ENCODE measurements at regions not wholly inside any gene's neighbourhood (a gene's known extent, or its start where the extent isn't known, plus 50 kb on each side); places are given as distances from the start of the nearest gene placed in this dataset.

DNA sequence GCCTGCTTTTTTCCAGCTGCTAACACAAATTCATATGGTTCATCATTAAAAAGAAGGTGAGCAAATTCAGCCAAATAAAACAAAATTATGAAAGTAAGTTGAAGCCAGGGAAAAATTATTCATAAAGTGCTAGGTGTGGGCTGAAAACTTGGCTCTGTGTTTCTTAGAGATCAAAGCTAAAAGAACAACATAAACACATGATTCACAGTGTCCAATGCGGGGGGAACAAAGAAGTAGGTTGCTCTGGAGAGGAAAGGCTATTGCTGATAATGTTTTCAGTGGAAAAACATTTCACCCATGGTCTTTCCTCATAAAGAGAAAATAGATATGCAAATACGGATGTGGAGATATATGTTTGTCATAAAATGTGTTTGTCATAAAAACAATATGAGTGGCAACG lies 1691.5 kb upstream of the SLC10A2 start:
- ATAC-seq (ENCODE audit: low FRiP score), result peak; percentile 74
- no peak for DNase-seq (ENCODE audit: low spot score)
- TF ChIP-seq, protein P1, sequence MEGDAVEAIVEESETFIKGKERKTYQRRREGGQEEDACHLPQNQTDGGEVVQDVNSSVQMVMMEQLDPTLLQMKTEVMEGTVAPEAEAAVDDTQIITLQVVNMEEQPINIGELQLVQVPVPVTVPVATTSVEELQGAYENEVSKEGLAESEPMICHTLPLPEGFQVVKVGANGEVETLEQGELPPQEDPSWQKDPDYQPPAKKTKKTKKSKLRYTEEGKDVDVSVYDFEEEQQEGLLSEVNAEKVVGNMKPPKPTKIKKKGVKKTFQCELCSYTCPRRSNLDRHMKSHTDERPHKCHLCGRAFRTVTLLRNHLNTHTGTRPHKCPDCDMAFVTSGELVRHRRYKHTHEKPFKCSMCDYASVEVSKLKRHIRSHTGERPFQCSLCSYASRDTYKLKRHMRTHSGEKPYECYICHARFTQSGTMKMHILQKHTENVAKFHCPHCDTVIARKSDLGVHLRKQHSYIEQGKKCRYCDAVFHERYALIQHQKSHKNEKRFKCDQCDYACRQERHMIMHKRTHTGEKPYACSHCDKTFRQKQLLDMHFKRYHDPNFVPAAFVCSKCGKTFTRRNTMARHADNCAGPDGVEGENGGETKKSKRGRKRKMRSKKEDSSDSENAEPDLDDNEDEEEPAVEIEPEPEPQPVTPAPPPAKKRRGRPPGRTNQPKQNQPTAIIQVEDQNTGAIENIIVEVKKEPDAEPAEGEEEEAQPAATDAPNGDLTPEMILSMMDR (IDR thresholded peaks at IDR 0.05), result no peak

DNA sequence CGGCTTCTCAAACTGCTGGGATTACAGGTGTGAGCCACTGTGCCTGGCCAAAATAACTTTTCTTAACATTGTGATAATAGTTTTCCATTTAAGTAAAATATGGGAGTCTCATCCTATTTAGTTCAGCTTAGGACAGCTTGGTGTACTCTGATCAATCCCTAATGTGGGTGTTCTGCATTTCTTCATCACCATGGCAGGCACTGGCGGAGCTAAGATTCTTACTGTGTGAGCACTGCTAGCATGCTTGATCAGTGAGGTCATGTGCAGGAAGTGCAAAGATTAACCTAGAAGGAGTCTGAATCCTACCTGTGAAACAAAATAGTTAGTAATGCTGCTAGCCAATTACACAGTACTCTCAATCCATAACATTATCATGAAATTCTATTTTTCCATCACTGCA lies 1684.2 kb upstream of the SLC10A2 start:
- DNase-seq (ENCODE audit: low spot score), result no peak
- ATAC-seq (ENCODE audit: low FRiP score), result no peak
- TF ChIP-seq, protein P1 (IDR thresholded peaks at IDR 0.05), result no peak

DNA sequence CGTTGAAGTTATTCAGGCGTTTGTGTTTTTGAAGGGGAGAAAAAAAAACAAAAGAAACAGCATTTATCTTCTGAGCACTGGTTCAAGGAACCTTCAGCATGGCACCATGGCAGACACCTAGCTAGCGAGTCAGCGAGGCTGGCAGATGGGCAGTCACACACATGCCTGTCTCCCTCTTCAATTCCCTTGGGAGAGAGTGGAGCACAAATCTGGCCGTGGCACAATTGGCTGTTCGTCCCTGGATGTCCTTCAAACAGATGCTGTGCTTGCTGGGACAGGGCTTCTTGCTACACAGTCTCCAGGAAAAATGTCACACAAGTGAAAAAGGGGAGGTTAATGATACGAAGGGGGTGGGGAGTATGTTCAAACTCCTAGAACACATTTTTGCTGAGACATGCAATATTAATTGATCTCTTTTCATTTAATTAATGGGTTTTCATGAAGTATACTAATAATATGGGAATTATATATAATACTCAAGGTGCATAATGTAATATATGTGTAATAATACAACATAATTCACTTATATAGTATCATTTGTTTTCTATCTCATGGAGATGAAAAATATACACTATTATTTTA lies 1674.5 kb upstream of the SLC10A2 start:
- TF ChIP-seq, protein P1 (IDR thresholded peaks at IDR 0.05), result no peak
- DNase-seq (ENCODE audit: low spot score) (no peak), ATAC-seq (ENCODE audit: low FRiP score) (no peak)

DNA sequence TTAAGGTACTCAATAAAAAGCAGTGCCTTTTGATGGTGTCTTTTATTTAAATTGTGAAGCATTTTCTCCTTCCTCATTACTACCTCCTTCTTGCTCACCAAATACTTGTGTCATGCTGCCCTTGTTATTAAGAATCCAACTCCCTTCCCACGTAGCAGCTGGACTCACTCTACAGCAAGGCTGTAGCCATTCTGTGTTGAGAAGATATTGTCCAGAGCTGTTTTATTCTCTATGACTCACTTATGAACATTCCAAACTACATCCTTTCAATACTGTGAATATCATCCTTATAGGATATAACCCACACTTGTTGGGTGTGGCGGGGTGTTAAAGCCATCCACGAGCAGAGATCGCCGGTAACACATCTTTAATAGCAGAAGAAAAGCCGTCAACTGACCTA lies 1671.5 kb upstream of the SLC10A2 start:
- TF ChIP-seq, protein P1 (IDR thresholded peaks at IDR 0.05), result no peak
- ATAC-seq (ENCODE audit: low FRiP score) (no peak), DNase-seq (ENCODE audit: low spot score) (no peak)

DNA sequence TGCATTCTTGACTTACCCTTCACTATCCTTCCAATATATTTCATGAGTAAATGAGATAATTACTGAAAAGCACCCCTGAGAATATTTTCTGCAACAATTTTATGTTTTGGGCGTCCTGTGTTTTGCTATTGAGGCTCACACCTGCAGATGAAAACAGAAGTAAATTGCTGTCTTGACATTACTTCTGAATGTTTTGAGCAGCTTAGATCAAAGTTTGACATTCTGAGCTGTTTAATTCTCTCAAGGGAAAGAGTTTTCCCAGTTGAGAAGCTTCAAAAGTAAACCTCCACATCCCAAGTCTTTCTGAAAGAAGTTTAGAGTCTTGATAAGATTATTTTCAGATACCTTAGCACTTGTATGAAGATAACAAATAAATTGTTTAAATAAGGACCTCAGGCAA lies 1667.2 kb upstream of the SLC10A2 start:
- ATAC-seq (ENCODE audit: low FRiP score) (no peak), DNase-seq (ENCODE audit: low spot score) (no peak)
- TF ChIP-seq, protein P1 (IDR thresholded peaks at IDR 0.05), result no peak

DNA sequence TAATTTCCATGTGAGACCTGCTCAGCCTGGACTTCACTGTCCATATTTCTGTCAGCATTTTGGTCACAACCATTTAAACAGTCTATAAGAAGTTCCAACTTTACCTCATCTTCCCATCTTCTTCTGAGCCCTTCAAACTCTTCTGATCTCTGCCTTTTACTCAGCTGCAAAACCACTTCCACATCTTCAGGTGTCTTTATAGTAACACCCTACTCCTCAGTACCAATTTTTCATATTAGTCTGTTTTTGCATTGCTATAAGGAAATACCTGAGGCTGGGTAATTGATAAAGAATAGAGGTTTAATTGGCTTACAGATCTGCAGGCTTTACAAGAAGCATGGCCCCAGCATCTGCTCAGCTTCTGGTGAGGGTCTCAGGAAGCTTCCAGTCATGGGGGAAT lies 1648.9 kb upstream of the SLC10A2 start:
- ATAC-seq (ENCODE audit: low FRiP score), result no peak
- TF ChIP-seq, protein P1 (IDR thresholded peaks at IDR 0.05), result no peak
- DNase-seq (ENCODE audit: low spot score), result no peak

DNA sequence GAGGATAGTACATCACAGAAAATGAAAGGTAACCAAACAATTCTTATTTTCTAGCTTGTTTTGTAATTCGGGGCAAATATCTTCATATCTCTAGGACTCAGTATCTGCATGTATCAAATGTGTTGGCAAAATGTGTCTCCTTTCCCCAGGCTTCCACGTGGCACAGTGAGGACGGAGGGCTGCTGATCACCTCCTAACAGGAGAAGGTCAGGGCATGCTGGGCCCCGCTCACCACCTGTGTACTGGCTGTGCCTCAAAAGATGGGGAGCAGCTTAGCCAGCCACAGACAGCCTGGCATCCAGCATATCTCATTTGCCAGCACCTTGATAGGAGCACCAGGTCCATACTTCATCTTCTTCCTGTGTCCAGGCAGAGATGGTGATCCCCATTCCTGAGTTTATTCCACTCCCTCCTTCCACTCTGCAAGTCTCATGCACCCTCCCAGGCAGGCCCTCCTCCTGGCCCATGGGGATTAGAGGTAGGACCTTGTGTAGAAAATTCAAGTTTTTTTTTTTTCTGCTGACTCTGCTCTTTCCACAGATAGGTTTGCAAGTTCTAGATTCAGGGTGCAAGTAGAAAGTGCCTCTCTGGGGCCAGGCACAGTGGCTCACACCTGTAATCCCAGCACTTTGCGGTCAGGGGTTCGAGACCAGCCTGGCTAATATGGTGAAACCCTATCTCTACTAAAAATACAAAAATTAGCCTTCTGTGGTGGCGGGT lies 1639.0 kb upstream of the SLC10A2 start:
- no peak for DNase-seq (ENCODE audit: low spot score)
- TF ChIP-seq, protein P1 (IDR thresholded peaks at IDR 0.05), result no peak
- no peak for ATAC-seq (ENCODE audit: low FRiP score)

Data from omental fat pad (tissue), 3 donors.